Ishikawa (cell line): ENCODE measurements at regions not wholly inside any gene's neighbourhood (a gene's known extent, or its start where the extent isn't known, plus 50 kb on each side); places are given as distances from the start of the nearest gene placed in this dataset.

ENCODE experiments used
- CEBPB ChIP-seq: IDR thresholded peaks from 2 replicates; pipeline ENCODE4 v1.6.1; 2012
- EGR1 ChIP-seq: IDR thresholded peaks from 2 replicates; pipeline ENCODE4 v1.6.1; 2012
- EP300 ChIP-seq: IDR thresholded peaks from 2 replicates; pipeline ENCODE4 v1.6.1; 2012; ENCODE audit warnings: borderline replicate concordance
- FOXM1 ChIP-seq: IDR thresholded peaks from 2 replicates; pipeline ENCODE4 v1.6.1; 2012; ENCODE audit warnings: low read depth, borderline replicate concordance
- NFIC ChIP-seq: IDR thresholded peaks from 2 replicates; pipeline ENCODE4 v1.6.1; 2012
- RAD21 ChIP-seq: IDR thresholded peaks from 2 replicates; pipeline ENCODE4 v1.6.1; 2012; ENCODE audit warnings: low read depth
- TAF1 ChIP-seq: IDR thresholded peaks from 2 replicates; pipeline ENCODE4 v1.6.1; 2012; ENCODE audit warnings: low read depth, mild to moderate bottlenecking
- YY1 ChIP-seq: IDR thresholded peaks from 2 replicates; pipeline ENCODE4 v1.6.1; 2012; ENCODE audit warnings: low read depth
- TF ChIP-seq, protein P1 (sequence below): IDR thresholded peaks from 2 replicates; pipeline ENCODE4 v1.6.1; 2012; ENCODE audit warnings: low read depth, mild to moderate bottlenecking
- TF ChIP-seq, protein P2 (sequence below): IDR thresholded peaks from 2 replicates; pipeline ENCODE4 v1.6.1; 2012

DNA sequence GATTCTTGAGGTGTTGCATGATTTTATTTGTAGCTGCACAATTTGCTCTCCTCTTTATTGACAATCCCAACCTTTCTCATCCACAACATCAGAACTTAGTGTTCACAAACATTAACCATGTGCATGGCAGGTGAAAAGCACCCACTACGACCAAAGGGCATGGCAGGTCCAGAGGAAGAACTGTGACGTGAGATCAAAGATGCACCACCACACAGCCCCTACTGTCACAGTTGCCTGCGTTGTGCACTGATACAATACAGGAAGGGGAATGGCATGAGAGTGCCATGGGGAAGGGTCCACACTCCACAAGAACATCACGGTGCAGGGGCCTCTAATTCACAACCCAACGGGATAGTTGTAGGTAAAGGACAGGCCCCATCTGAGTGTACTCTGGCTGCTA, 217.1 kb upstream of the PFKP start:
- TF ChIP-seq, protein P1, sequence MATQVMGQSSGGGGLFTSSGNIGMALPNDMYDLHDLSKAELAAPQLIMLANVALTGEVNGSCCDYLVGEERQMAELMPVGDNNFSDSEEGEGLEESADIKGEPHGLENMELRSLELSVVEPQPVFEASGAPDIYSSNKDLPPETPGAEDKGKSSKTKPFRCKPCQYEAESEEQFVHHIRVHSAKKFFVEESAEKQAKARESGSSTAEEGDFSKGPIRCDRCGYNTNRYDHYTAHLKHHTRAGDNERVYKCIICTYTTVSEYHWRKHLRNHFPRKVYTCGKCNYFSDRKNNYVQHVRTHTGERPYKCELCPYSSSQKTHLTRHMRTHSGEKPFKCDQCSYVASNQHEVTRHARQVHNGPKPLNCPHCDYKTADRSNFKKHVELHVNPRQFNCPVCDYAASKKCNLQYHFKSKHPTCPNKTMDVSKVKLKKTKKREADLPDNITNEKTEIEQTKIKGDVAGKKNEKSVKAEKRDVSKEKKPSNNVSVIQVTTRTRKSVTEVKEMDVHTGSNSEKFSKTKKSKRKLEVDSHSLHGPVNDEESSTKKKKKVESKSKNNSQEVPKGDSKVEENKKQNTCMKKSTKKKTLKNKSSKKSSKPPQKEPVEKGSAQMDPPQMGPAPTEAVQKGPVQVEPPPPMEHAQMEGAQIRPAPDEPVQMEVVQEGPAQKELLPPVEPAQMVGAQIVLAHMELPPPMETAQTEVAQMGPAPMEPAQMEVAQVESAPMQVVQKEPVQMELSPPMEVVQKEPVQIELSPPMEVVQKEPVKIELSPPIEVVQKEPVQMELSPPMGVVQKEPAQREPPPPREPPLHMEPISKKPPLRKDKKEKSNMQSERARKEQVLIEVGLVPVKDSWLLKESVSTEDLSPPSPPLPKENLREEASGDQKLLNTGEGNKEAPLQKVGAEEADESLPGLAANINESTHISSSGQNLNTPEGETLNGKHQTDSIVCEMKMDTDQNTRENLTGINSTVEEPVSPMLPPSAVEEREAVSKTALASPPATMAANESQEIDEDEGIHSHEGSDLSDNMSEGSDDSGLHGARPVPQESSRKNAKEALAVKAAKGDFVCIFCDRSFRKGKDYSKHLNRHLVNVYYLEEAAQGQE = no peak
- TF ChIP-seq CEBPB (no peak), FOXM1 (no peak), RAD21 (no peak), EP300 (no peak), TAF1 (no peak), YY1 (no peak), NFIC (no peak), EGR1 (no peak)
- TF ChIP-seq, protein P2, sequence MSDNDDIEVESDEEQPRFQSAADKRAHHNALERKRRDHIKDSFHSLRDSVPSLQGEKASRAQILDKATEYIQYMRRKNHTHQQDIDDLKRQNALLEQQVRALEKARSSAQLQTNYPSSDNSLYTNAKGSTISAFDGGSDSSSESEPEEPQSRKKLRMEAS = no peak
